Inflammatory macrophage (primary cell): ENCODE measurements at regions not wholly inside any gene's neighbourhood (a gene's known extent, or its start where the extent isn't known, plus 50 kb on each side); places are given as distances from the start of the nearest gene placed in this dataset.
"Not testable (repeated sequence)": the region's sequence is repeated elsewhere in the genome, so short reads cannot be mapped to it uniquely, and the experiment has no call there.

Experiments
- DNase-seq, 2 donors: peaks; one replicate each; pipeline ENCODE4 v3.0.0-alpha.2; 2020 to 2022

GRCh38 chr4:66115231-66115630 lies 444.9 kb upstream of the EPHA5 start:
- not testable (repeated sequence) for DNase-seq

- no peak for DNase-seq
These were observed 438.6 kb upstream of the EPHA5 start for GRCh38 chr4:66108898-66109297.

DNA sequence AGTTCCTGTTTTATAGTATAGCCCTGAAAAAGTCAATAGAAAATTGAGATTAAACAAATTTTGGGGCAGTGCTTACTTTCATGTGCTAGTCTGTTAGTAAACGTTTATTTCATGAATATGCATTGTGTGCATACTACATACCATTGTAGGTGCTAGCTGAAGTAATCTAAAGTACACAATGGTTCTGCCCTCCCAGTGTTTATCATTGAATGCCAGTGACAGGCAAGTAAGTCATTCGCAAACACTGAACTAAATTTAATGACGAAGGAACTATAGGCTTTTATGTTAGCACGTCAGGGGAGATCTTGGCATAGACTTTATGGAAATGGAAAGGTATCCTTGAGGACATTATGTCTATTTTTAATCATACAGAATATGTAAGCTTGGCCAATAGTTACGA lies 426.9 kb upstream of the EPHA5 start:
- no peak for DNase-seq

- no peak for DNase-seq
These were observed 424.8 kb upstream of the EPHA5 start for GRCh38 chr4:66095065-66095464.

GRCh38 chr4:66094070-66094469 lies 423.8 kb upstream of the EPHA5 start:
- no peak for DNase-seq

DNA sequence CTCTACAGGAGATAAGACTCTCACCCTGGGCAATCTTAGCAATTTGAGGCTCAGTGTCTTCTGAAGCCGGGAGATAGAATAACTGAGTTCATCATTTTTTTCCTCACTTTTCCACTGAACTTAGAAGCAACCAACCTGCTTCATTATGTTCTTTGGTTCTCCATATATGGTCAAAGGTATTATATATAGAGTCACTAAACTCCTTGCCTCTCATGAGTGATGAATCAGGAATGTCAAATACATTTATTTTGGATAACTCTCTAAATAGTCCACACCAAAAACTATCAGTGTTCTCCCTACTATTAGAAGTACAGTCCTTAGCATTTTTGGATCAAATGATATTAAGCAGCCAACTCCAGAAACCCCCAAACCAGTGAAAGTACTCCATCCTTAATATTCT lies 421.5 kb upstream of the EPHA5 start:
- no peak for DNase-seq

DNA sequence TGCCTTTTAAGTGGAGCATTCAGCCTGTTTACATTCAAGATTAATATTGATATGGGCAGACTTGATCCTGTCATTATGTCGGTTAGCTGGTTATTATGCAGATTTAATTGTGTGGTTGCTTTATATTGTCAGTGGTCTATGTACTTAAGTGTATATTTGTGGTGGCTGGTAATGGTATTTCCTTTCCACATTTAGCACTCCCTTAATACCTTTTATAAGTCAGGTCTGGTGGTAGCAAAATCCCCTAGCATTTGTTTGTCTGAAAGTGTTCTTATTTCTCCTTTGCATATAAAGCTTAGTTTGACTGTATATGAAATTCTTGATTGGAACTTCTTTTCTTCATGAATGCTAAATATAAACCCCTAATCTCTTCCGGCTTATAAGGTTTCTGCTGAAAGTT lies 403.7 kb upstream of the EPHA5 start:
- no peak for DNase-seq

- DNase-seq: no peak
These were observed 401.6 kb upstream of the EPHA5 start for GRCh38 chr4:66071911-66072310.

DNA sequence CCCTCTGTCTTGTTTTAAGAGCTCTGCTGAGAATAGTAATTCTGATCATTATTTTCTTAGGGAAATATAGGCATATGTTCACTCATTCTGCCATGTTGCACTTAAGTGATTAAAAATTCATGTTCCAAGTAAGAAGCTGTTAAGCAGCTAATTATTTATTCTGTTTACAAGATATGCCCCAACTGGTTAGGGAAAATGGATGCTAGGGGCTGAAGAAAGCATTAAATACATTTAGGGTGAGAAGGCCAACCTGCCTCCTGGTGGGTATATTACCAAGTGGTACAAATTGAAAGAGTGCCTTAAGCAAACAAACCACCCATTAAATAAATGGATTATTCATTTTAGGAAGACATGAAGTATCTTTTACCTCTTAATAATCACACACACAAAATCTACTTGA lies 392.6 kb upstream of the EPHA5 start:
- no peak for DNase-seq

DNA sequence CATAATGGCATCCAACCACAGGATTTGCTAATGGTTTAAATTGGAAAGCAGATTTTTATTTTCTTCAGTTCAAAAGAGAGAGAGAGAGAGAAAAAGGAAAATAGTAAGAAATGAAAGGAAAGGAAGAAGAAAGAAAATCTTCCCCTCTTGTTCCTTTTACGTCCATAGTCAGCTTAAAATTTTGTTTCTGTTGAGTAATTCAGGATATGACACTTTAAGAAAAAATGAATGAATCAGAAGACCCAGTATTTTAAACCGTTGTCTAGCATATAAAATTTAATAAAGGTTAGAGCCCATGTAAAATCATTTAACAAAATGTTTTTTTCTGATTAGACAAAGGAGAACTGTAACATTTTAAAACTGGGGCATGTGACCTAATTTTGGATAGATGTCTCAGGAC lies 391.8 kb upstream of the EPHA5 start:
- DNase-seq: no peak

DNA sequence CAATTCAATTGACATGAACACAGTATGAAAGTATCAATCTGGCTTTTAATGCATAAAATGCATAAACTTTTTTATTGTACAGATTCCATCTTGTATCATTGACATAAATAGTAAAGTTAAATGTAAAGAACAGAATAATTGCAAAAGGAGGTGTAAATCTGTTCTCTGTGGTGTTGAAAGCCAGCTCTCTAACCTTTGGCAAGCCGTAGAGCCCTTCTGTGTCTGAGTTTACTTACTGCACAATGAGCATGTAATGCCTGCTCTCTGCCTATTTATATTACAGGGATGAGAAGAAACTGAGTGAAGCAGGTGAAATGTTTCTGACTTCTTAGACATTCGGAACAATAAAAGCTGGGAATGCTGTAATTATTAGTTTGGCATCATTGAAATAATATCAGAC lies 389.3 kb upstream of the EPHA5 start:
- DNase-seq: no peak

DNA sequence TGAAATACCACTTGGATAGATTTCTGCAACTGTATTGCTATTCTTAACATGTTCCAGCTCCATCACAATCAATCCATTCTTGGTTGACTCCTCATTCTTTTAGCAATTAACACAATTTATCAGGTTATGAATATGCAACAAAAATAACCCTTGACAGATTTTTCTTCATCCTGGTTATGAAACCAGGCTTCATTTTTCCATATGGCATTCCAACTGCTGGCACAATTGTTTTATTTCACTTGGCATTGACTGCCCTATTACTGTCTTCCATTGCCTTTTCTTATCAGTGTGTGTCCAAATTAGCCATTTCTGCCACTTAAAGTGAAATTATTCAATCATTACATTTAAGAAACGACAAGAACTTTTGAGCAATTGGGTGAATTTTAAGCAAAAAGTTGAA lies 388.8 kb upstream of the EPHA5 start:
- DNase-seq: no peak

- no peak for DNase-seq
These were observed 385.7 kb upstream of the EPHA5 start for GRCh38 chr4:66055999-66056398.

DNA sequence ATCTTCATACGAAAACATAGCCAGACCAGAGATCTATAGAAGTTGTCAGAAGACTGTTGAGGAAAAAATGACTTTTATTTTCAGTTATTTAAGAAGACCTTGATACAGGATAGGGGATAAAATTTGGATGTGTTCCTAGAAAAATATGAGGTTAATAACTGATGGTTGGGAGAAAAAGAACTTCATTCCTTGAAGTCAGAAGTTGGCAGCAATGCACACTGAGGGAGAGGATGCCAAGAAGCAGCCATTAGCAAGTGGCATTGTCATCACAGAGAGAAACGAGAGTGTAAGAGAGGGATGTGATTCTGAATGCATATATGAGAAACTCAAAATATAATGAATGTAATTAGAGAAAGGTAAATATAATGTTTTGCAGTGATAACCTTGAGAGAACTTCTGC lies 382.1 kb upstream of the EPHA5 start:
- no peak for DNase-seq

DNA sequence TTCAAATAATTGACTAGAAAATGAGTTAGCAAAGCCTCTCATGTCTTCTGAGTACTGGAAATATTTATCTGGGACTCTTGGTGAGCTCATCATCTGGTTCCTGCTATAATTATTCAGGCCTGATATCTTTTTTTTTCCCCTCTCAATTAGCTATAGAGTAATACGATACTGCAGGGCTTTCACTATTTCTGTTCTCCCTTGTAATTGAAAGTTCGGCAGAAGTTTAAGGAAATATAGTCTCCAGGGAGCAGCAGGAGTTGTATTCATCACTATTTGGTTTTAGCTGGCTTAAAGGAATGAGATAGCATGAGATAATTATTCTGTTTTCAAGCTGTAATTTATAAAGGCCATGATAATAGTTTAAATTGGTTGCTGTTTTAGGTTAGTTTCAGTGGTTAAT lies 378.6 kb upstream of the EPHA5 start:
- no peak for DNase-seq

DNA sequence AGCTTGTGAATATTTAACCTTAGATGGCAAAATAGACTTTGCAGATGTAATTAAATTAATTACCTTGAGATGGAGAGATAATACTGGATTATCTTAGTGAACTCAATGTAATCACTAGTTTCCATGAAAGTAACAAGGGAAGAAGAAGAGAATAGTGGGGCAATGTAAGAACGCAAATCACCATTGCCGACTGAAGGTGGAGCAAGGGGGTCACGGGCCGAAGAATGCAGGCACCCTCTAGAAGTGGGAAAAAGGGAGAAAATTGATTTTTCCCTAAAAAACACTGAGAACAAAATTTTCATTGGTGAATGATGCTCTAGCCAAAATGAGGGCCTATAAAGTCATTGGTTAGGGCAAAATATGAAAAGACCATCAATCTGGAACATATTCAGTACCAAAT lies 375.6 kb upstream of the EPHA5 start:
- no peak for DNase-seq

GRCh38 chr4:66035701-66036100 lies 365.4 kb upstream of the EPHA5 start:
- no peak for DNase-seq

- no peak for DNase-seq
These were observed 364.4 kb upstream of the EPHA5 start for GRCh38 chr4:66034671-66035070.

DNA sequence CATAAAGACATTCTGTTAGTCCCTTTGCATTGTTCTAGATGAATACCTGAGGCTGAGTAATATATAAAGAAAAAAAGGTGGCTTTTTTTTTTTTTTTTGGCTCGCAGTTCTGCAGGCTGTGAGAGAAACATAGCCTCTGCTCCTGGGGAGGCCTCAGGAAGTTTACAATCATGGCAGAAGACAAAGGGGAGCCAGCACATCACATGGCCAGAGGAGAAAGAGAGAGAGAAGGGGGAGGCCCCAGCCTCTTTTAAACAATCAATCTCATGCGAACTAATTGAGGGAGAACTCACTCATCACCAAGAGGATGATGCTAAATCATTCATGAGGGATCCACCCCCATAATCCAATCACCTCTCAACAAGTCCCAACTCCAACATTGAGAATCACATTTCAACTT lies 364.0 kb upstream of the EPHA5 start:
- no peak for DNase-seq

- no peak for DNase-seq
These were observed 362.3 kb upstream of the EPHA5 start for GRCh38 chr4:66032571-66032970.

DNA sequence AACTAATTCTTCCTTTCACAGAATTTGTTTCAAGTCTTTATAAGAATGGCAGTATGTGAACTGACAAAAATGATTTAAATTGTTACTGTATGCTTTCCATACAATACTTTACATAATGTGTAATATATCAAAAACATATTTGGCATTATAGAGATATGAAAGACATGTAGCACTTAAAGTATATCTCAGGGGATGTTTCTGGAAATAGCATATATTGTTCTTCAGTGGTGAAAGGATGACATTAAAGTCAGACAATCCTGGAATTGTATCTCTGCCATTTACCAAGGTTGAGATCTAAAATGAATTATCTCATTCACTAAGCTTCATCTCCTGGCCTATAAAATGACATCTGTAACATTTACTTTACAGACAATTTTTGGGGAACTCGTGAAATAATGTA lies 358.4 kb upstream of the EPHA5 start:
- no peak for DNase-seq

GRCh38 chr4:66023061-66023460 lies 352.8 kb upstream of the EPHA5 start:
- no peak for DNase-seq

GRCh38 chr4:66017671-66018070 lies 347.4 kb upstream of the EPHA5 start:
- no peak for DNase-seq

DNA sequence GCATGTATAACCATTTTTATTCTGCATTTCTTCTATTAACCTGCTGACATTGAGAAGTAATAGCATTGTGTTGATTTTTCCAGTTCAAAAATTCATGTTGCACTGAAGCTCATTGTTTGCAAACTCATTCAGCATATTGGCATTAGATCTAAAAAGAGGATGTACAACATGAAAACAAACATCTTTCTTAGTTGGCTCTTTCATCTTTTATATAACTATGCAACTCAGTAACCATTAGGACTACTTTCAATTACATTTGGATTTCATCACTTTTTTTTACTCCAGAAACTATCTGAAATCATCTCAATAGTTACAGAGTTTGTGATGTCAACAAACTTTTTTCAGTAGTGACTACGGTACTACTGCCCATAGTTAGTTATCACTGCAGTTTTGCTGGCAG lies 346.0 kb upstream of the EPHA5 start:
- no peak for DNase-seq

GRCh38 chr4:66014146-66014765 lies 344.0 kb upstream of the EPHA5 start:
- DNase-seq: no peak
